C1 segment of cervical spinal cord (tissue), 14 donors: ENCODE measurements at regions not wholly inside any gene's neighbourhood (a gene's known extent, or its start where the extent isn't known, plus 50 kb on each side); places are given as distances from the start of the nearest gene placed in this dataset.
A peak's percentile ranks its signal among the peaks of the same experiment; 100 is the strongest.

Experiments
- DNase-seq, 14 donors: peaks; one replicate each; lab custom pipeline; 2025; lab: John Stamatoyannopoulos, UW

- DNase-seq = no peak
These were observed 333.9 kb upstream of the PFKP start for GRCh38 chr10:2733278-2733963.

GRCh38 chr10:2731940-2732339 is 335.4 kb upstream of the PFKP start:
- no peak for DNase-seq

- no peak for DNase-seq
These were observed 338.2 kb upstream of the PFKP start for GRCh38 chr10:2729197-2729596.

- DNase-seq = no peak
These were observed 339.3 kb upstream of the PFKP start for GRCh38 chr10:2728087-2728486.

GRCh38 chr10:2716596-2716995 is 350.8 kb upstream of the PFKP start:
- DNase-seq = no peak

- DNase-seq = no peak
These were observed 352.8 kb upstream of the PFKP start for GRCh38 chr10:2714597-2714996.

GRCh38 chr10:2703953-2704352 is 363.4 kb upstream of the PFKP start:
- DNase-seq = no peak

- no peak for DNase-seq
These were observed 365.5 kb upstream of the PFKP start for GRCh38 chr10:2701802-2702201.

GRCh38 chr10:2700626-2701305 is 366.6 kb upstream of the PFKP start:
- DNase-seq = no peak

- DNase-seq = no peak
These were observed 378.4 kb upstream of the PFKP start for GRCh38 chr10:2688958-2689357.

- DNase-seq = no peak
These were observed 380.7 kb upstream of the PFKP start for GRCh38 chr10:2686691-2687090.

- DNase-seq = no peak
These were observed 384.9 kb upstream of the PFKP start for GRCh38 chr10:2682491-2682890.

GRCh38 chr10:2681891-2682290 is 385.5 kb upstream of the PFKP start:
- DNase-seq = peak in 1 of 14 donors; percentile 8

GRCh38 chr10:2680821-2681220 is 386.5 kb upstream of the PFKP start:
- peak in 2 of 14 donors; percentile 2 for DNase-seq

GRCh38 chr10:2679646-2680045 is 387.7 kb upstream of the PFKP start:
- no peak for DNase-seq

- DNase-seq = no peak
These were observed 390.9 kb upstream of the PFKP start for GRCh38 chr10:2676455-2676854.

GRCh38 chr10:2674451-2674850 is 392.9 kb upstream of the PFKP start:
- DNase-seq = no peak

GRCh38 chr10:2670864-2671263 is 396.5 kb upstream of the PFKP start:
- DNase-seq = no peak

GRCh38 chr10:2665772-2666171 is 401.6 kb upstream of the PFKP start:
- no peak for DNase-seq

- DNase-seq = no peak
These were observed 407.1 kb upstream of the PFKP start for GRCh38 chr10:2660276-2660675.

GRCh38 chr10:2659660-2660209 is 407.6 kb upstream of the PFKP start:
- DNase-seq = no peak

GRCh38 chr10:2658780-2659179 is 408.6 kb upstream of the PFKP start:
- DNase-seq = no peak

- no peak for DNase-seq
These were observed 417.0 kb upstream of the PFKP start for GRCh38 chr10:2650328-2650727.
